RWPE1 (cell line): ENCODE measurements at regions not wholly inside any gene's neighbourhood (a gene's known extent, or its start where the extent isn't known, plus 50 kb on each side); places are given as distances from the start of the nearest gene placed in this dataset.
"Not testable (repeated sequence)": the region's sequence is repeated elsewhere in the genome, so short reads cannot be mapped to it uniquely, and the experiment has no call there.

Source experiments
- CTCF ChIA-PET: fragments of 350-600 bp; sonication (Branson Sonifier 250); formaldehyde crosslinking; extraction: SDS; loops from one replicate; lab custom pipeline; 2021; lab: Yijun Ruan, JAX
- POLR2A ChIA-PET: fragments of 400-600 bp; formaldehyde crosslinking; extraction: SDS; loops from one replicate; lab custom pipeline; 2020; ENCODE audit warnings: antibody characterized with exemption; ENCODE audit not compliant: low non-redundant PET; lab: Yijun Ruan, JAX
- DNase-seq: peaks from one replicate; pipeline ENCODE4 v3.0.0; 2012; ENCODE audit warnings: low spot score
- H3K27ac ChIP-seq: fragments of 450-650 bp; 2 replicates; pipeline ENCODE4 v1.5.1; 2017
- CTCF ChIP-seq: fragments of 450-650 bp; conservative IDR thresholded peaks from 2 replicates; pipeline ENCODE4 v1.5.1; 2017; ENCODE audit warnings: low read depth, mild to moderate bottlenecking

DNA sequence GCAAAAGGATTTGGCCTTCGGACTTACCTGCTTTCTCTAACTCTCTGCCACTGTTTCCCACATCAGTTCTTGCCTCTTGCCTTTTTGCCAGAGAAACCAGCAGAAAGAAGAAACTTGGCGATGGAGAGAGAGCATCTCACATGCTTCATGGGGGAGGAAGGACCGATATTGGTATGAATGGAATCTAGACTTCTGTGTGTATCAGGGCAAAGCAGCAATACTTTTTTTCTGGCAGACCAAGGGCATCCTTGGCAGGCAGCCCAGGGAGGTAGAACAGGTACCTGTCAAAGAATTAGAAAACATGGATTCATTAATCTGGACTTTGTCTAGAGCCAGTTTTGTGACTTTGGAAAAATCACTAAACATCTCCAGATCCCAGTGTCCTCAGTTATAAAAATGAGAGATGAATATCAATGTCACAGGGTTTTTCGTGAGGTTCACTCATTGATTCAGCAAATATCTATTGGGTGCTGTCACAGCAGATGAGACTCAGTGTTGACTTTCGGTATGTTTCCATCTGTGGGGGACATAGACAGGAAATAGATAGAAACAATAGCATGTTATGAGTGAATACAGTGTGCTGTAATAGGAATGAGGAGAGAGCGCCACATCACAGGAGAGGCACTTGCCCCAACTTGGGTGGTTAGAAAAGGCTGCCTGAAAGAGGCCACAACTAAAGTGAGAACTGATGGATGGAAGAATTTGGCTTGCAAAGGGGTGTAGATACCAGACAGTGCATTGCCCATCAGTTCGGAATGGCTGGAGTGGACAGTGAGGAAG is 114.1 kb downstream of the CD83 start:
- CTCF ChIA-PET: no interaction called here

GRCh38 chr6:14232889-14233288 is 115.3 kb downstream of the CD83 start:
- no peak overlapping the region for H3K27ac ChIP-seq
- no peak for DNase-seq
- no peak for TF ChIP-seq CTCF
- POLR2A ChIA-PET: no interaction called here
- CTCF ChIA-PET: interaction anchor here (0.7 kb wide), 1 partner anchor 419 kb away, joined by 3 read pairs; no protein-coding TSS in a partner anchor

More for the DNA sequence above, 114.1 kb downstream of the CD83 start:
- POLR2A ChIA-PET: no interaction called here
- no peak for DNase-seq
- no peak for TF ChIP-seq CTCF
- no peak overlapping the region for H3K27ac ChIP-seq

DNA sequence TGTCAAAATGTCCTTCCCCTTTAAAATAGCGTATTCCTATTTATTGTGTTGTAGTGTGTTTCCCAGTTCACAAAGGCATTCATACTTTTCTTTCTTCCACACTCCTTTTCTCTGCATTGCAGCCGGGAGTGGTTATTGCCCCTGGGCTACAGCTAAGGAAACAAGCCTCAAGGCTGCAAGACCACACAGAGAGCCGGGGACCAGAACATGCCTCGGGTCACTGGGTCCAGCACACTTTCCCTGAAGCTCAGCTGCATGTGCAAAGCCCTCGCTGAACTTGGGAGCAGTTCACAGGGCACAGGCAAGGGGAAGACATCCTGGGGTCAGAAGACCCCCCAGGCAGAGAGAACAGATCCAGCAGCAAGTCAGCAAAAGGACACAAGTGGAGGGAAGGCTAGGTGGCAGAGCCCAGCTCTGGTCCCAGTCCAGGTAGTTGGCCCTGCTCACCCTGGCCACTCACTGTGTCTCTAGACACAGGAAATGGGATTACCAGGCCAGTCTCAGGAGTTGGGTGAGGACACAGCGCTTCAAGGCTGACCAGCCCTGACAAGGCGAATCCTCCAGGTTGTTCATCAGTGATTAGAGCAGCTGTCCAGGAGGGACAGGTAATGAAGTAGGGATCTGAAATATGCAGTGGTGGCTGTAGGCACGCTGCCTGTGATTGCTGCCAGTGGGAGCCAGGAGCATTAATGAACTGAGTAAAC is 118.2 kb downstream of the CD83 start:
- ChIA-PET CTCF (no interaction called here), POLR2A (no interaction called here)
- DNase-seq: no peak
- no peak for TF ChIP-seq CTCF
- H3K27ac ChIP-seq: no peak overlapping the region

GRCh38 chr6:14239097-14239496 is 121.5 kb downstream of the CD83 start:
- CTCF ChIA-PET: interaction anchor here (0.6 kb wide), 1 partner anchor 69 kb away, joined by 3 read pairs; no protein-coding TSS in a partner anchor
- H3K27ac ChIP-seq: no peak overlapping the region
- POLR2A ChIA-PET: no interaction called here
- DNase-seq: no peak
- no peak for TF ChIP-seq CTCF

GRCh38 chr6:14240411-14241166 is 123.0 kb downstream of the CD83 start:
- H3K27ac ChIP-seq: no peak overlapping the region
- DNase-seq: no peak
- no peak for TF ChIP-seq CTCF
- ChIA-PET POLR2A (no interaction called here), CTCF (no interaction called here)

GRCh38 chr6:14241255-14242070 is 123.9 kb downstream of the CD83 start:
- no peak for DNase-seq
- TF ChIP-seq CTCF: no peak
- POLR2A ChIA-PET: no interaction called here
- CTCF ChIA-PET: no interaction called here
- H3K27ac ChIP-seq: no peak overlapping the region

DNA sequence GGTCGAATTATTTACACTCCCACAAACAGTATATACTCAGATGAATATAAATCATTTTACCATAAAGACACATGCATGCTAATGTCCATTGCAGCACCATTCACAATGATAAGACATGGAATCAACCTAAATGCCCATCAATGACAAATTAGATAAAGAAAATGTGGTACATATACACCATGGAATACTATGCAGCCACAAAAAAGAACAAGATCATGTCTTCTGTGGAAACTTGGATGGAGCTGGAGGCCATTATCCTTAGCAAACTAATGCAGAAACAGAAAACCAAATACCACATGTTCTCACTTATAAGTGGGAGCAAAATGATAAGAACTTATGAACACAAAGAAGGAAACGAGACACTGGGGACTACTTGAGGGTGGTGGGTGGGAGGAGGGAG is 125.3 kb downstream of the CD83 start:
- H3K27ac ChIP-seq, CTCF ChIA-PET, POLR2A ChIA-PET, DNase-seq: not testable (repeated sequence)
